ENCODE measurements at regions not wholly inside any gene's neighbourhood (a gene's known extent, or its start where the extent isn't known, plus 50 kb on each side); places are given as distances from the start of the nearest gene placed in this dataset.
"Not testable (repeated sequence)": the region's sequence is repeated elsewhere in the genome, so short reads cannot be mapped to it uniquely, and the experiment has no call there.

- no peak for DNase-seq
Observed at GRCh38 chr2:47728551-47728950, 54.4 kb upstream of the MSH6 start.

GRCh38 chr2:47727956-47728355 is 55.0 kb upstream of the MSH6 start:
- DNase-seq: no peak

- not testable (repeated sequence) for DNase-seq
Observed at GRCh38 chr2:47726978-47727377, 56.0 kb upstream of the MSH6 start.

- no peak for DNase-seq
Observed at GRCh38 chr2:47725808-47726207, 57.1 kb upstream of the MSH6 start.

GRCh38 chr2:47724221-47724981 is 58.5 kb upstream of the MSH6 start:
- DNase-seq: peak; percentile 47

GRCh38 chr2:47721296-47721695 is 61.6 kb upstream of the MSH6 start:
- DNase-seq: no peak

GRCh38 chr2:47720559-47720958 is 62.4 kb upstream of the MSH6 start:
- DNase-seq: no peak

GRCh38 chr2:47720036-47720435 is 62.9 kb upstream of the MSH6 start:
- DNase-seq: no peak

- no peak for DNase-seq
Observed at GRCh38 chr2:47719099-47719498, 63.8 kb upstream of the MSH6 start.

GRCh38 chr2:47716307-47716706 is 66.6 kb upstream of the MSH6 start:
- DNase-seq: not testable (repeated sequence)

GRCh38 chr2:47715552-47715951 is 67.4 kb upstream of the MSH6 start:
- DNase-seq: no peak

GRCh38 chr2:47708801-47709499 is 74.0 kb upstream of the MSH6 start:
- DNase-seq: no peak

- DNase-seq: no peak
Observed at GRCh38 chr2:47704287-47704686, 78.7 kb upstream of the MSH6 start.

- DNase-seq: no peak
Observed at GRCh38 chr2:47699533-47700215, 83.3 kb upstream of the MSH6 start.

GRCh38 chr2:47698436-47698972 is 84.4 kb upstream of the MSH6 start:
- peak; percentile 23 for DNase-seq

GRCh38 chr2:47697681-47698435 is 85.1 kb upstream of the MSH6 start:
- DNase-seq: not testable (repeated sequence)

GRCh38 chr2:47697000-47697601 is 85.8 kb upstream of the MSH6 start:
- DNase-seq: no peak

GRCh38 chr2:47696478-47696831 is 86.5 kb upstream of the MSH6 start:
- no peak for DNase-seq

GRCh38 chr2:47695800-47696477 is 87.0 kb upstream of the MSH6 start:
- DNase-seq: no peak

GRCh38 chr2:47694451-47694850 is 88.5 kb upstream of the MSH6 start:
- not testable (repeated sequence) for DNase-seq

- DNase-seq: not testable (repeated sequence)
Observed at GRCh38 chr2:47690706-47691325, 92.1 kb upstream of the MSH6 start.

Measured in OCI-M1 (cell line).